ENCODE measurements at regions not wholly inside any gene's neighbourhood (a gene's known extent, or its start where the extent isn't known, plus 50 kb on each side); places are given as distances from the start of the nearest gene placed in this dataset.

DNA sequence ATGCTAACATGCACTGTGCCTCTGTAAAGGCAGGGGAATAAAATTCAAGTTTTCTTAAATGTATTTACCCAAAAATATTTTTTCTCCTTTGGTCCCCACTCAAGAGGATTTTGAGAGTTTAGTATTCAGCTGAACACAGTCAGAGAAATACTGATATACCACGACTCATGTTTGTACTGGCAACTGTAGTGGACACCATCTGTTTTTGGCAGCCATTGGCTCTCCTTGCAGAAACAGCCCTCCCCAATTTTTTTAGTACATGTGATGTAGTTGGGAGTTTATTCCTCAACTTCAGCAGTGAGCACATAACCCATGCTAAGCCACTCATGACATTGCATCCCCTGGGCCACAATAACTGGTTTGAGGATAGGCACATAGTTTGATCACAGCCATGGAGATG lies 154.8 kb upstream of the POU3F1 start:
- TF ChIP-seq, protein P1, sequence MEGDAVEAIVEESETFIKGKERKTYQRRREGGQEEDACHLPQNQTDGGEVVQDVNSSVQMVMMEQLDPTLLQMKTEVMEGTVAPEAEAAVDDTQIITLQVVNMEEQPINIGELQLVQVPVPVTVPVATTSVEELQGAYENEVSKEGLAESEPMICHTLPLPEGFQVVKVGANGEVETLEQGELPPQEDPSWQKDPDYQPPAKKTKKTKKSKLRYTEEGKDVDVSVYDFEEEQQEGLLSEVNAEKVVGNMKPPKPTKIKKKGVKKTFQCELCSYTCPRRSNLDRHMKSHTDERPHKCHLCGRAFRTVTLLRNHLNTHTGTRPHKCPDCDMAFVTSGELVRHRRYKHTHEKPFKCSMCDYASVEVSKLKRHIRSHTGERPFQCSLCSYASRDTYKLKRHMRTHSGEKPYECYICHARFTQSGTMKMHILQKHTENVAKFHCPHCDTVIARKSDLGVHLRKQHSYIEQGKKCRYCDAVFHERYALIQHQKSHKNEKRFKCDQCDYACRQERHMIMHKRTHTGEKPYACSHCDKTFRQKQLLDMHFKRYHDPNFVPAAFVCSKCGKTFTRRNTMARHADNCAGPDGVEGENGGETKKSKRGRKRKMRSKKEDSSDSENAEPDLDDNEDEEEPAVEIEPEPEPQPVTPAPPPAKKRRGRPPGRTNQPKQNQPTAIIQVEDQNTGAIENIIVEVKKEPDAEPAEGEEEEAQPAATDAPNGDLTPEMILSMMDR (conservative IDR thresholded peaks at IDR 0.05 in 1 of 2, IDR thresholded peaks at IDR 0.05 in 1 of 2; ENCODE audit: low read depth in 1 of 2, low read length in 2 of 2): no peak
- TF ChIP-seq EZH2 (IDR thresholded peaks at IDR 0.05; ENCODE audit: low read length, missing control alignments): no peak
- Histone ChIP-seq H3K27ac (ENCODE audit: insufficient read depth, low read length) (no peak overlapping the region), H2AFZ (ENCODE audit: low read length) (no peak overlapping the region), H3K27me3 (ENCODE audit: control insufficient read depth, insufficient read depth, low read length) (no peaks in the 10 kb centered on the region), H3K4me2 (ENCODE audit: extremely low read depth, insufficient read depth, low read length) (no peak overlapping the region), H3K79me2 (ENCODE audit: control insufficient read depth, insufficient read depth, low read length) (no peaks in the 10 kb centered on the region), H3K4me3 (replicated peaks in 1 of 4; ENCODE audit: control extremely low read depth in 1 of 4, insufficient read depth in 1 of 4, low read depth in 3 of 4, low read length in 4 of 4) (no peak overlapping the region), H3K9me3 (ENCODE audit: control insufficient read depth, insufficient read depth, low read depth, low read length) (no peaks in the 10 kb centered on the region), H3K9ac (ENCODE audit: insufficient read depth, low read length) (no peak overlapping the region), H3K36me3 (ENCODE audit: control insufficient read depth, insufficient read depth, low read length) (no peaks in the 10 kb centered on the region), H3K4me1 (ENCODE audit: control insufficient read depth, extremely low read depth, insufficient read depth, low read length) (no peaks in the 10 kb centered on the region), H4K20me1 (ENCODE audit: control insufficient read depth, extremely low read depth, insufficient read depth, low read length) (peaks cover 2% of the 10 kb centered on the region)
- DNase-seq (ENCODE audit: low read depth in 2 of 2): no peak

DNA sequence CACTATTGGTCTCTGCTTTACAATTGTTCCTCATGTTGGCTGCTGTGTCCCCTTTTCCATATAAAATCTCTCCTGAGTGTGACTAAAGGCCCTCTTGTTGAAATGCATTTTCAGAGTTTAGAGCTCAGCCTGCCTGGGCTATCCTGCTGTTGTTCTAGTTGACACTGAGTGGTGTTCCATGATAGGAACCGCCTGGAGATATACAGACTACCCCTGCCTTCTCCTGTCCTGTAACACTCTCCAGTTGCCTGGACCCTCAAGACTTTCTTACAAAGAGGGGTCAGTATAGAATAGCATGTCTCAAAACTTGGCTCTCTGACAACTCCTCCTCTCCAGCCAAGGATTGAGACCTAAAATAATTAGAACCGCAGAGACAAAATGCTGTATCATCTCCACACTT lies 152.0 kb upstream of the POU3F1 start:
- Histone ChIP-seq H2AFZ (ENCODE audit: low read length) (no peak overlapping the region), H3K9ac (ENCODE audit: insufficient read depth, low read length) (no peak overlapping the region), H3K9me3 (ENCODE audit: control insufficient read depth, insufficient read depth, low read depth, low read length) (no peaks in the 10 kb centered on the region), H3K27me3 (ENCODE audit: control insufficient read depth, insufficient read depth, low read length) (no peaks in the 10 kb centered on the region), H3K4me3 (replicated peaks in 1 of 4; ENCODE audit: control extremely low read depth in 1 of 4, insufficient read depth in 1 of 4, low read depth in 3 of 4, low read length in 4 of 4) (no peak overlapping the region), H4K20me1 (ENCODE audit: control insufficient read depth, extremely low read depth, insufficient read depth, low read length) (no peaks in the 10 kb centered on the region), H3K4me1 (ENCODE audit: control insufficient read depth, extremely low read depth, insufficient read depth, low read length) (no peaks in the 10 kb centered on the region), H3K36me3 (ENCODE audit: control insufficient read depth, insufficient read depth, low read length) (no peaks in the 10 kb centered on the region), H3K27ac (ENCODE audit: insufficient read depth, low read length) (no peak overlapping the region), H3K4me2 (ENCODE audit: extremely low read depth, insufficient read depth, low read length) (no peak overlapping the region), H3K79me2 (ENCODE audit: control insufficient read depth, insufficient read depth, low read length) (no peaks in the 10 kb centered on the region)
- no peak for DNase-seq (ENCODE audit: low read depth in 2 of 2)
- TF ChIP-seq, protein P1 (conservative IDR thresholded peaks at IDR 0.05 in 1 of 2, IDR thresholded peaks at IDR 0.05 in 1 of 2; ENCODE audit: low read depth in 1 of 2, low read length in 2 of 2): no peak
- no peak for TF ChIP-seq EZH2 (IDR thresholded peaks at IDR 0.05; ENCODE audit: low read length, missing control alignments)

DNA sequence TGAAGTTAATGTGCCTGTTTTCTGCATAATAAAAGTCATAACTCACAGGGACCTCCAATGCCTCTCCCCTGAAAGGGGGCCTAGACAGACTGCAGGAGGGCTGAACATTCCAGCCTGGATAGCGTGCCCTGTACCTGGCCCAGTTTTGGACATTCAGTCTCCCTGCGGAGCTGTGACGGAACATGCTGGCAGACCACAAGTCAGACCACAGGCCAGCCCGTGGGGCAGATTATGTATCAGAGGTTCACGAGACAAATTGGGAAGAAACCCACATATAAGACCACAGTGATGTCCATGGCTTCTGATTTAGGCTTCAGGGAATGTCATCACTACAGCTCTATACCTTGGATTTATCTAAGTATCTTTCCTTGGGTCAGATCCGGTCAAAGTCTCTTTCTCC lies 151.5 kb upstream of the POU3F1 start:
- TF ChIP-seq, protein P1 (conservative IDR thresholded peaks at IDR 0.05 in 1 of 2, IDR thresholded peaks at IDR 0.05 in 1 of 2; ENCODE audit: low read depth in 1 of 2, low read length in 2 of 2): no peak
- TF ChIP-seq EZH2 (IDR thresholded peaks at IDR 0.05; ENCODE audit: low read length, missing control alignments): no peak
- Histone ChIP-seq H4K20me1 (ENCODE audit: control insufficient read depth, extremely low read depth, insufficient read depth, low read length) (no peaks in the 10 kb centered on the region), H2AFZ (ENCODE audit: low read length) (no peak overlapping the region), H3K27me3 (ENCODE audit: control insufficient read depth, insufficient read depth, low read length) (no peaks in the 10 kb centered on the region), H3K4me1 (ENCODE audit: control insufficient read depth, extremely low read depth, insufficient read depth, low read length) (no peaks in the 10 kb centered on the region), H3K9ac (ENCODE audit: insufficient read depth, low read length) (no peak overlapping the region), H3K4me2 (ENCODE audit: extremely low read depth, insufficient read depth, low read length) (no peak overlapping the region), H3K9me3 (ENCODE audit: control insufficient read depth, insufficient read depth, low read depth, low read length) (no peaks in the 10 kb centered on the region), H3K79me2 (ENCODE audit: control insufficient read depth, insufficient read depth, low read length) (no peaks in the 10 kb centered on the region), H3K36me3 (ENCODE audit: control insufficient read depth, insufficient read depth, low read length) (no peaks in the 10 kb centered on the region), H3K27ac (ENCODE audit: insufficient read depth, low read length) (no peak overlapping the region), H3K4me3 (replicated peaks in 1 of 4; ENCODE audit: control extremely low read depth in 1 of 4, insufficient read depth in 1 of 4, low read depth in 3 of 4, low read length in 4 of 4) (no peak overlapping the region)
- no peak for DNase-seq (ENCODE audit: low read depth in 2 of 2)

Measured in fibroblast of lung (primary cell).